GM21529 (cell line): ENCODE measurements at regions not wholly inside any gene's neighbourhood (a gene's known extent, or its start where the extent isn't known, plus 50 kb on each side); places are given as distances from the start of the nearest gene placed in this dataset.
"Not testable (repeated sequence)": the region's sequence is repeated elsewhere in the genome, so short reads cannot be mapped to it uniquely, and the experiment has no call there.

Source experiments
- ATAC-seq: cut with Tn5 transposase; IDR thresholded peaks from one replicate; pipeline ENCODE4 v1.9.1; 2021; ENCODE audit not compliant: unreplicated experiment

GRCh38 chr2:234251326-234252271 lies 201.1 kb downstream of the SPP2 start:
- no peak for ATAC-seq

- ATAC-seq: no peak
Measured at GRCh38 chr2:234250926-234251325, 200.4 kb downstream of the SPP2 start.

GRCh38 chr2:234249873-234250272 lies 199.4 kb downstream of the SPP2 start:
- no peak for ATAC-seq

- no peak for ATAC-seq
Measured at GRCh38 chr2:234249034-234249735, 198.7 kb downstream of the SPP2 start.

GRCh38 chr2:234248213-234248710 lies 197.8 kb downstream of the SPP2 start:
- ATAC-seq: not testable (repeated sequence)

GRCh38 chr2:234247453-234248180 lies 197.1 kb downstream of the SPP2 start:
- no peak for ATAC-seq

GRCh38 chr2:234245945-234246344 lies 195.4 kb downstream of the SPP2 start:
- no peak for ATAC-seq

GRCh38 chr2:234243871-234244565 lies 193.5 kb downstream of the SPP2 start:
- ATAC-seq: no peak

- no peak for ATAC-seq
Measured at GRCh38 chr2:234242459-234242836, 191.9 kb downstream of the SPP2 start.

- no peak for ATAC-seq
Measured at GRCh38 chr2:234241656-234242458, 191.4 kb downstream of the SPP2 start.

GRCh38 chr2:234240917-234241316 lies 190.4 kb downstream of the SPP2 start:
- ATAC-seq: no peak

GRCh38 chr2:234235191-234235590 lies 184.7 kb downstream of the SPP2 start:
- ATAC-seq: no peak

GRCh38 chr2:234231460-234231859 lies 181.0 kb downstream of the SPP2 start:
- no peak for ATAC-seq

GRCh38 chr2:234219046-234219310 lies 168.5 kb downstream of the SPP2 start:
- no peak for ATAC-seq

GRCh38 chr2:234218266-234219045 lies 168.0 kb downstream of the SPP2 start:
- no peak for ATAC-seq

GRCh38 chr2:234212534-234212933 lies 162.0 kb downstream of the SPP2 start:
- ATAC-seq: no peak

GRCh38 chr2:234211797-234212196 lies 161.3 kb downstream of the SPP2 start:
- no peak for ATAC-seq

GRCh38 chr2:234206738-234207137 lies 156.2 kb downstream of the SPP2 start:
- no peak for ATAC-seq

- ATAC-seq: no peak
Measured at GRCh38 chr2:234204480-234204879, 154.0 kb downstream of the SPP2 start.
